SK-N-SH treated with all-trans-retinoic acid at 6 μM for 48 hours (cell line): ENCODE measurements at regions not wholly inside any gene's neighbourhood (a gene's known extent, or its start where the extent isn't known, plus 50 kb on each side); places are given as distances from the start of the nearest gene placed in this dataset.

Source experiments
- ATAC-seq: fragments of 200-7000 bp; cut with Tn5 transposase; 3 replicates; pipeline ENCODE4 v1.9.1; 2020; ENCODE audit warnings: mild to moderate bottlenecking, moderate library complexity
- ARNTL ChIP-seq: fragments of 450-650 bp; formaldehyde crosslinking; IDR thresholded peaks from 2 replicates; pipeline ENCODE4 v1.5.0; 2020; ENCODE audit warnings: low read depth, mild to moderate bottlenecking, moderate library complexity, borderline replicate concordance
- BACH2 ChIP-seq: fragments of 250-450 bp; sonication (Bioruptor Pico); IDR thresholded peaks from 2 replicates; pipeline ENCODE4 v1.9.0; 2021; ENCODE audit warnings: mild to moderate bottlenecking, borderline replicate concordance
- CREB5 ChIP-seq: fragments of 250-450 bp; sonication (Bioruptor Pico); IDR thresholded peaks from 2 replicates; pipeline ENCODE4 v1.5.1; 2020; ENCODE audit warnings: low read depth, mild to moderate bottlenecking, moderate library complexity
- CSDC2 ChIP-seq: fragments of 250-450 bp; sonication (Bioruptor Pico); IDR thresholded peaks from 2 replicates; pipeline ENCODE4 v1.5.0; 2020; ENCODE audit warnings: mild to moderate bottlenecking, moderate library complexity
- CSRNP3 ChIP-seq: fragments of 250-450 bp; sonication (Bioruptor Pico); IDR thresholded peaks from 2 replicates; pipeline ENCODE4 v1.5.1; 2021; ENCODE audit warnings: mild to moderate bottlenecking, moderate library complexity
- ESRRG ChIP-seq: fragments of 250-450 bp; sonication (Bioruptor Pico); IDR thresholded peaks from 2 replicates; pipeline ENCODE4 v1.6.1; 2021; ENCODE audit warnings: mild to moderate bottlenecking
- ISL1 ChIP-seq: fragments of 250-450 bp; sonication (Bioruptor Pico); IDR thresholded peaks from 2 replicates; pipeline ENCODE4 v2.1.2; 2022; ENCODE audit warnings: mild to moderate bottlenecking, moderate library complexity
- PATZ1 ChIP-seq: fragments of 250-450 bp; sonication (Bioruptor Pico); IDR thresholded peaks from 2 replicates; pipeline ENCODE4 v1.8.0; 2020; ENCODE audit warnings: mild to moderate bottlenecking, moderate library complexity, borderline replicate concordance
- POU6F1 ChIP-seq: fragments of 250-450 bp; sonication (Bioruptor Pico); IDR thresholded peaks from 2 replicates; pipeline ENCODE4 v1.8.0; 2021; ENCODE audit warnings: low read depth, mild to moderate bottlenecking, moderate library complexity, borderline replicate concordance
- PPARA ChIP-seq: fragments of 250-450 bp; sonication (Bioruptor Pico); IDR thresholded peaks from 2 replicates; pipeline ENCODE4 v1.5.0; 2020; ENCODE audit warnings: mild to moderate bottlenecking, borderline replicate concordance
- RARB ChIP-seq: fragments of 250-450 bp; sonication (Bioruptor Pico); IDR thresholded peaks from 2 replicates; pipeline ENCODE4 v1.8.0; 2021; ENCODE audit warnings: mild to moderate bottlenecking, moderate library complexity
- SNAI2 ChIP-seq: fragments of 250-450 bp; sonication (Bioruptor Pico); IDR thresholded peaks from 2 replicates; pipeline ENCODE4 v1.5.0; 2020; ENCODE audit warnings: mild to moderate bottlenecking, moderate library complexity
- TCF4 ChIP-seq: fragments of 250-450 bp; sonication (Bioruptor Pico); IDR thresholded peaks from 2 replicates; pipeline ENCODE4 v1.8.0; 2021; ENCODE audit warnings: mild to moderate bottlenecking, moderate library complexity, borderline replicate concordance
- TOX ChIP-seq: fragments of 250-450 bp; sonication (Bioruptor Pico); IDR thresholded peaks from 2 replicates; pipeline ENCODE4 v1.8.0; 2021; ENCODE audit warnings: mild to moderate bottlenecking, moderate library complexity, borderline replicate concordance
- TSHZ2 ChIP-seq: fragments of 250-450 bp; sonication (Bioruptor Pico); IDR thresholded peaks from 2 replicates; pipeline ENCODE4 v1.5.0; 2020; ENCODE audit warnings: mild to moderate bottlenecking, moderate library complexity
- ZC3H10 ChIP-seq: fragments of 250-450 bp; sonication (Bioruptor Pico); IDR thresholded peaks from 2 replicates; pipeline ENCODE4 v1.5.1; 2021; ENCODE audit warnings: mild to moderate bottlenecking, moderate library complexity
- ZFP30 ChIP-seq: fragments of 450-650 bp; formaldehyde crosslinking; IDR thresholded peaks from 2 replicates; pipeline ENCODE4 v1.5.0; 2022; ENCODE audit warnings: mild to moderate bottlenecking, moderate library complexity
- ZNF565 ChIP-seq: fragments of 450-650 bp; formaldehyde crosslinking; conservative IDR thresholded peaks from 2 replicates; pipeline ENCODE4 v1.5.0; 2020; ENCODE audit warnings: low read depth, mild to moderate bottlenecking, moderate library complexity
- ZNF70 ChIP-seq: fragments of 450-650 bp; formaldehyde crosslinking; IDR thresholded peaks from 2 replicates; pipeline ENCODE4 v1.5.0; 2020; ENCODE audit warnings: mild to moderate bottlenecking, moderate library complexity
- ZNF8 ChIP-seq: fragments of 450-650 bp; formaldehyde crosslinking; IDR thresholded peaks from 2 replicates; pipeline ENCODE4 v1.5.0; 2020; ENCODE audit warnings: mild to moderate bottlenecking, moderate library complexity

- no peak for ATAC-seq
- TF ChIP-seq ZC3H10 (no peak), PATZ1 (no peak), BACH2 (CRISPR knock-in tag) (no peak), POU6F1 (no peak), ARNTL (no peak), CSDC2 (CRISPR knock-in tag) (no peak), ISL1 (CRISPR knock-in tag) (no peak), ZNF8 (no peak), ZFP30 (CRISPR knock-in tag) (no peak), CSRNP3 (CRISPR knock-in tag) (no peak), ESRRG (no peak), PPARA (CRISPR knock-in tag) (no peak), CREB5 (no peak), SNAI2 (CRISPR knock-in tag) (no peak), ZNF565 (no peak)
Observed at GRCh38 chr18:10371165-10371564, 83.3 kb upstream of the APCDD1 start.

- TF ChIP-seq PATZ1 (no peak), ZNF565 (no peak), ZNF8 (no peak), ISL1 (CRISPR knock-in tag) (no peak), ZNF70 (CRISPR knock-in tag) (no peak), RARB (no peak), ESRRG (no peak), ZFP30 (CRISPR knock-in tag) (no peak), TSHZ2 (no peak), ARNTL (no peak), SNAI2 (CRISPR knock-in tag) (no peak), POU6F1 (no peak), TCF4 (CRISPR knock-in tag) (no peak), TOX (CRISPR knock-in tag) (no peak)
- ATAC-seq = no peak
Observed at GRCh38 chr18:10374195-10374594, 80.2 kb upstream of the APCDD1 start.
